B cell (primary cell): ENCODE measurements at regions not wholly inside any gene's neighbourhood (a gene's known extent, or its start where the extent isn't known, plus 50 kb on each side); places are given as distances from the start of the nearest gene placed in this dataset.

Source experiments
- ATAC-seq: fragments of 200-7000 bp; cut with Tn5 transposase; one replicate; pipeline ENCODE4 v1.10.0; 2021; ENCODE audit warnings: low read depth, mild to moderate bottlenecking, moderate number of reproducible peaks, moderate library complexity
- CTCF ChIA-PET: fragments of 350-600 bp; sonication (Branson Sonifier 250); formaldehyde crosslinking; loops from one replicate; lab custom pipeline; 2021; ENCODE audit warnings: antibody characterized with exemption, inconsistent platforms; lab: Charles Lee
- POLR2A ChIA-PET: fragments of 350-600 bp; sonication (Branson Sonifier 250); formaldehyde crosslinking; loops from one replicate; lab custom pipeline; 2021; ENCODE audit warnings: antibody characterized with exemption; lab: Charles Lee
- DNase-seq: peaks from one replicate; pipeline ENCODE4 v3.0.0; 2013
- H2AFZ ChIP-seq: 2 replicates; pipeline ENCODE4 v1.6.1; 2012; ENCODE audit warnings: mild to moderate bottlenecking, low read depth, low read length; ENCODE audit not compliant: insufficient read depth, poor library complexity, severe bottlenecking
- H3K27ac ChIP-seq, 2 donors: 1 replicate in 1 of 2; 2 replicates in 1 of 2; pipeline ENCODE4 v1.5.1; 2012 to 2013; ENCODE audit warnings: low read length in 2 of 2, mild to moderate bottlenecking in 2 of 2, moderate library complexity in 1 of 2
- H3K27me3 ChIP-seq, 4 experiments: fragments of 200-600 bp in 1 of 4; sonication (generic) in 1 of 4; replicated peaks in 1 of 4; 1 replicate in 2 of 4; 2 replicates in 2 of 4; pipeline versions ENCODE4 v1.6.1 to v1.7.0; 2013 to 2016; ENCODE audit warnings: low read length in 3 of 4, mild to moderate bottlenecking in 2 of 4, mixed read lengths in 1 of 4, moderate library complexity in 1 of 4; ENCODE audit not compliant: insufficient read depth in 4 of 4, control insufficient read depth in 3 of 4; ENCODE audit errors: control extremely low read depth in 1 of 4
- H3K36me3 ChIP-seq, 2 experiments: replicated peaks in 1 of 2; 1 replicate in 1 of 2; 2 replicates in 1 of 2; pipeline versions ENCODE4 v1.6.1 to v1.7.1; 2013; ENCODE audit warnings: low read length in 1 of 2; ENCODE audit not compliant: insufficient read depth in 2 of 2, control insufficient read depth in 1 of 2; ENCODE audit errors: control extremely low read depth in 1 of 2, extremely low read depth in 1 of 2
- H3K4me1 ChIP-seq, 2 donors: fragments of 200-600 bp in 1 of 2; sonication (generic) in 1 of 2; 1 replicate in 1 of 2; 2 replicates in 1 of 2; pipeline versions ENCODE4 v1.5.1 to v1.6.1; 2013 to 2017; ENCODE audit warnings: low read length in 2 of 2; ENCODE audit not compliant: control insufficient read depth in 2 of 2, insufficient read depth in 2 of 2
- H3K4me2 ChIP-seq: replicated peaks from 2 replicates; pipeline ENCODE3; 2012; ENCODE audit warnings: mild to moderate bottlenecking, low read depth, low read length; ENCODE audit not compliant: poor library complexity, severe bottlenecking
- H3K4me3 ChIP-seq, 5 experiments: fragments of 200-600 bp in 1 of 5; sonication (generic) in 1 of 5; 1 replicate in 3 of 5; 2 replicates in 2 of 5; pipeline versions ENCODE4 v1.5.1 to v1.7.0; 2011 to 2016; ENCODE audit warnings: low read length in 4 of 5, mild to moderate bottlenecking in 4 of 5, low read depth in 2 of 5, control low read depth in 1 of 5, moderate library complexity in 1 of 5; ENCODE audit not compliant: insufficient read depth in 1 of 5; ENCODE audit errors: control extremely low read depth in 1 of 5, extremely low read depth in 1 of 5
- H3K79me2 ChIP-seq: fragments of 200-600 bp; sonication (generic); one replicate; pipeline ENCODE4 v1.6.0; 2016; ENCODE audit warnings: low read length; ENCODE audit not compliant: control insufficient read depth, insufficient read depth
- H3K9ac ChIP-seq: fragments of 200-600 bp; sonication (generic); 2 replicates; pipeline ENCODE4 v1.6.1; 2017; ENCODE audit warnings: mild to moderate bottlenecking, low read length, moderate library complexity
- H3K9me3 ChIP-seq, 3 donors: one replicate each; pipeline versions ENCODE4 v1.6.1 to v1.7.1; 2013; ENCODE audit warnings: low read length in 2 of 3; ENCODE audit not compliant: control insufficient read depth in 2 of 3, insufficient read depth in 1 of 3; ENCODE audit errors: control extremely low read depth in 1 of 3
- H4K20me1 ChIP-seq: 2 replicates; pipeline ENCODE4 v1.6.0; 2012; ENCODE audit warnings: mild to moderate bottlenecking, low read length; ENCODE audit not compliant: insufficient read depth, control insufficient read depth, poor library complexity, severe bottlenecking
- H3K27ac Mint-ChIP-seq: one replicate; pipeline ENCODE4 v1.8.0; 2021; ENCODE audit warnings: mixed read lengths
- H3K27me3 Mint-ChIP-seq: one replicate; pipeline ENCODE4 v1.8.0; 2021; ENCODE audit warnings: mixed read lengths
- H3K4me1 Mint-ChIP-seq: one replicate; pipeline ENCODE4 v1.8.0; 2021; ENCODE audit warnings: mixed read lengths
- H3K4me3 Mint-ChIP-seq: one replicate; pipeline ENCODE4 v1.8.0; 2021; ENCODE audit warnings: mixed read lengths
- H3K9me3 Mint-ChIP-seq: one replicate; pipeline ENCODE4 v1.8.0; 2022; ENCODE audit warnings: mixed read lengths; ENCODE audit not compliant: insufficient read depth
- CTCF ChIP-seq: fragments of 200-600 bp; IDR thresholded peaks from one replicate; pipeline ENCODE4 v1.8.0; 2022; ENCODE audit warnings: antibody characterized with exemption, mild to moderate bottlenecking
- EZH2 ChIP-seq: IDR thresholded peaks from 2 replicates; pipeline ENCODE4 v1.6.1; 2012; ENCODE audit warnings: borderline replicate concordance, low read depth, mild to moderate bottlenecking, moderate library complexity, low read length; ENCODE audit not compliant: insufficient read depth, poor library complexity, severe bottlenecking
- WGBS: methylation state at CpG from one replicate; pipeline ENCODE4 v1.1.5; 2013; ENCODE audit warnings: missing lambda C conversion rate; ENCODE audit not compliant: insufficient coverage; 5-methylcytosine and 5-hydroxymethylcytosine counted together
- intact Hi-C: fragments of 100-400 bp; cut with micrococcal nuclease; formaldehyde crosslinking; loops from one replicate; pipeline ENCODE4 v1.10.0; 2022

DNA sequence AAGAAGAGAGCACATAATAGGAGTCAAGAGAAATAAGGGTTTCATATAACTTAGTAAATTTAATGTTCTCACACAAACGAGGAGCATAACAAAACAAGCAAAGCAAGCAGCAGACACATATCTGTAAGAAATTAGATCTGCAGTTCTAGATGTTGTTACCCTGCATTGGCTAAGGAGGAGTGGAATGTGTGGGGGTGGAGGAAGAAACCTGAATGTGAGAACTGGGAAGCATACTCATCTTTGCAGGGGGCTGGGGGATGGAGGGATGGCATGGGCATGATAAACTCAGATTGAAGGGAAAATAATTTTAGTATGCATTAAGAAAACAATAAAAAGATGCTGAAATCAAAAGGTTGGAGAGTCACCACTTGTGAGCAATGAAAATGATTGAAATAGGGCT lies 255.0 kb downstream of the LIG4 start:
- Histone ChIP-seq H3K9ac (no peak overlapping the region), H3K4me3 (no peak overlapping the region), H2AFZ (no peak overlapping the region), H3K4me1 (no peaks in the 10 kb centered on the region), H3K36me3 (no peaks in the 10 kb centered on the region), H4K20me1 (no peaks in the 10 kb centered on the region), H3K27ac (no peak overlapping the region), H3K4me2 (no peak overlapping the region), H3K9me3 (no peaks in the 10 kb centered on the region), H3K27me3 (no peaks in the 10 kb centered on the region), H3K79me2 (no peaks in the 10 kb centered on the region)
- no CpG with 5 or more reads among the region's 1 CpG for WGBS
- Mint-ChIP-seq H3K27me3 (no peaks in the 10 kb centered on the region), H3K4me1 (no peaks in the 10 kb centered on the region), H3K9me3 (no peaks in the 10 kb centered on the region), H3K27ac (no peak overlapping the region), H3K4me3 (no peak overlapping the region)
- TF ChIP-seq EZH2 (no peak), CTCF (no peak)
- no peak for DNase-seq
- POLR2A ChIA-PET, result no interaction called here
- intact Hi-C loops, result no loop called here
- CTCF ChIA-PET, result no interaction called here
- ATAC-seq, result no peak

- no peaks in the 10 kb centered on the region for H3K9me3 ChIP-seq
- H3K4me2 ChIP-seq, result no peak overlapping the region
- Mint-ChIP-seq H3K27me3 (no peaks in the 10 kb centered on the region), H3K4me3 (no peak overlapping the region), H3K27ac (no peak overlapping the region), H3K9me3 (peaks cover 3% of the 10 kb centered on the region), H3K4me1 (no peaks in the 10 kb centered on the region)
- ATAC-seq (no peak), DNase-seq (no peak)
- H3K9ac ChIP-seq, result no peak overlapping the region
- H3K4me1 ChIP-seq, result no peaks in the 10 kb centered on the region
- 64% methylated on average over 1 of the region's 3 CpGs for WGBS
- no peaks in the 10 kb centered on the region for H3K36me3 ChIP-seq
- H4K20me1 ChIP-seq, result no peaks in the 10 kb centered on the region
- H2AFZ ChIP-seq, result no peak overlapping the region
- H3K27ac ChIP-seq, result no peak overlapping the region
- no peak overlapping the region for H3K4me3 ChIP-seq
- POLR2A ChIA-PET, result no interaction called here
- intact Hi-C loops, result no loop called here
- no peaks in the 10 kb centered on the region for H3K79me2 ChIP-seq
- no peaks in the 10 kb centered on the region for H3K27me3 ChIP-seq
- TF ChIP-seq CTCF, result no peak
- TF ChIP-seq EZH2, result no peak
- CTCF ChIA-PET, result no interaction called here
Observed at GRCh38 chr13:107956889-107957288, 258.4 kb downstream of the LIG4 start.
